ENCODE measurements at regions not wholly inside any gene's neighbourhood (a gene's known extent, or its start where the extent isn't known, plus 50 kb on each side); places are given as distances from the start of the nearest gene placed in this dataset.

- no peaks in the 10 kb centered on the region for H3K27me3 ChIP-seq (ENCODE audit: control insufficient read depth, insufficient read depth, low read length)
- no peak overlapping the region for H3K4me3 ChIP-seq (replicated peaks in 1 of 4; ENCODE audit: control extremely low read depth in 1 of 4, insufficient read depth in 1 of 4, low read depth in 3 of 4, low read length in 4 of 4)
- H3K27ac ChIP-seq (ENCODE audit: insufficient read depth, low read length): no peak overlapping the region
- peak in 1 of 2 donors; percentile 9 for DNase-seq (ENCODE audit: low read depth in 2 of 2)
- peaks cover 14% of the 10 kb centered on the region for H3K4me1 ChIP-seq (ENCODE audit: control insufficient read depth, extremely low read depth, insufficient read depth, low read length)
- H2AFZ ChIP-seq (ENCODE audit: low read length): no peak overlapping the region
- no peak overlapping the region for H3K4me2 ChIP-seq (ENCODE audit: extremely low read depth, insufficient read depth, low read length)
- no peaks in the 10 kb centered on the region for H3K9me3 ChIP-seq (ENCODE audit: control insufficient read depth, insufficient read depth, low read depth, low read length)
- H3K36me3 ChIP-seq (ENCODE audit: control insufficient read depth, insufficient read depth, low read length): no peaks in the 10 kb centered on the region
- H3K9ac ChIP-seq (ENCODE audit: insufficient read depth, low read length): no peak overlapping the region
- TF ChIP-seq EZH2 (IDR thresholded peaks at IDR 0.05; ENCODE audit: low read length, missing control alignments) (no peak), CTCF (conservative IDR thresholded peaks at IDR 0.05 in 1 of 2, IDR thresholded peaks at IDR 0.05 in 1 of 2; ENCODE audit: low read depth in 1 of 2, low read length in 2 of 2) (peak in 1 of 2 donors; percentile 19)
- H4K20me1 ChIP-seq (ENCODE audit: control insufficient read depth, extremely low read depth, insufficient read depth, low read length): no peaks in the 10 kb centered on the region
- H3K79me2 ChIP-seq (ENCODE audit: control insufficient read depth, insufficient read depth, low read length): no peaks in the 10 kb centered on the region
Measured at GRCh38 chr11:115678942-115679341, 174.7 kb upstream of the CADM1 start.

GRCh38 chr11:115677190-115677589 is 173.0 kb upstream of the CADM1 start:
- no peak overlapping the region for H2AFZ ChIP-seq (ENCODE audit: low read length)
- H3K79me2 ChIP-seq (ENCODE audit: control insufficient read depth, insufficient read depth, low read length): no peaks in the 10 kb centered on the region
- H3K36me3 ChIP-seq (ENCODE audit: control insufficient read depth, insufficient read depth, low read length): no peaks in the 10 kb centered on the region
- no peaks in the 10 kb centered on the region for H3K9me3 ChIP-seq (ENCODE audit: control insufficient read depth, insufficient read depth, low read depth, low read length)
- H3K4me1 ChIP-seq (ENCODE audit: control insufficient read depth, extremely low read depth, insufficient read depth, low read length): peaks cover 14% of the 10 kb centered on the region
- H3K27ac ChIP-seq (ENCODE audit: insufficient read depth, low read length): peak overlapping the region; percentile 70
- H3K4me2 ChIP-seq (ENCODE audit: extremely low read depth, insufficient read depth, low read length): peak overlapping the region; percentile 49
- TF ChIP-seq CTCF (conservative IDR thresholded peaks at IDR 0.05 in 1 of 2, IDR thresholded peaks at IDR 0.05 in 1 of 2; ENCODE audit: low read depth in 1 of 2, low read length in 2 of 2) (no peak), EZH2 (IDR thresholded peaks at IDR 0.05; ENCODE audit: low read length, missing control alignments) (no peak)
- no peak for DNase-seq (ENCODE audit: low read depth in 2 of 2)
- H4K20me1 ChIP-seq (ENCODE audit: control insufficient read depth, extremely low read depth, insufficient read depth, low read length): no peaks in the 10 kb centered on the region
- H3K27me3 ChIP-seq (ENCODE audit: control insufficient read depth, insufficient read depth, low read length): no peaks in the 10 kb centered on the region
- H3K4me3 ChIP-seq (replicated peaks in 1 of 4; ENCODE audit: control extremely low read depth in 1 of 4, insufficient read depth in 1 of 4, low read depth in 3 of 4, low read length in 4 of 4): no peak overlapping the region
- H3K9ac ChIP-seq (ENCODE audit: insufficient read depth, low read length): no peak overlapping the region

GRCh38 chr11:115676768-115677167 is 172.6 kb upstream of the CADM1 start:
- Histone ChIP-seq H3K27me3 (ENCODE audit: control insufficient read depth, insufficient read depth, low read length) (no peaks in the 10 kb centered on the region), H3K4me3 (replicated peaks in 1 of 4; ENCODE audit: control extremely low read depth in 1 of 4, insufficient read depth in 1 of 4, low read depth in 3 of 4, low read length in 4 of 4) (no peak overlapping the region), H3K27ac (ENCODE audit: insufficient read depth, low read length) (peak overlapping the region; percentile 70), H3K4me2 (ENCODE audit: extremely low read depth, insufficient read depth, low read length) (peak overlapping the region; percentile 49), H3K9ac (ENCODE audit: insufficient read depth, low read length) (no peak overlapping the region), H3K36me3 (ENCODE audit: control insufficient read depth, insufficient read depth, low read length) (no peaks in the 10 kb centered on the region), H3K9me3 (ENCODE audit: control insufficient read depth, insufficient read depth, low read depth, low read length) (no peaks in the 10 kb centered on the region), H3K4me1 (ENCODE audit: control insufficient read depth, extremely low read depth, insufficient read depth, low read length) (peaks cover 14% of the 10 kb centered on the region), H3K79me2 (ENCODE audit: control insufficient read depth, insufficient read depth, low read length) (no peaks in the 10 kb centered on the region), H2AFZ (ENCODE audit: low read length) (no peak overlapping the region), H4K20me1 (ENCODE audit: control insufficient read depth, extremely low read depth, insufficient read depth, low read length) (no peaks in the 10 kb centered on the region)
- peak; percentile 55 to 94 for DNase-seq (ENCODE audit: low read depth in 2 of 2)
- TF ChIP-seq CTCF (conservative IDR thresholded peaks at IDR 0.05 in 1 of 2, IDR thresholded peaks at IDR 0.05 in 1 of 2; ENCODE audit: low read depth in 1 of 2, low read length in 2 of 2) (no peak), EZH2 (IDR thresholded peaks at IDR 0.05; ENCODE audit: low read length, missing control alignments) (no peak)
